Thoracic aorta (tissue), 2 donors: ENCODE measurements at regions not wholly inside any gene's neighbourhood (a gene's known extent, or its start where the extent isn't known, plus 50 kb on each side); places are given as distances from the start of the nearest gene placed in this dataset.

Source experiments
- ATAC-seq: fragments of 150-250 bp; one replicate; pipeline ENCODE4 v1.8.0; 2017; ENCODE audit warnings: low read depth; ENCODE audit not compliant: insufficient number of reproducible peaks, low FRiP score
- DNase-seq: peaks from one replicate; pipeline ENCODE4 v3.0.0-alpha.2; 2020; ENCODE audit warnings: low spot score
- H3K27ac ChIP-seq, 2 donors: fragments of 200-600 bp; sonication (generic); 1 replicate in 1 of 2; 2 replicates in 1 of 2; pipeline ENCODE4 v1.5.1; 2016; ENCODE audit warnings: mild to moderate bottlenecking in 2 of 2, moderate library complexity in 2 of 2
- H3K27me3 ChIP-seq: fragments of 200-600 bp; sonication (generic); replicated peaks from 2 replicates; pipeline ENCODE4 v1.6.0; 2016; ENCODE audit warnings: mild to moderate bottlenecking; ENCODE audit not compliant: insufficient read depth
- H3K36me3 ChIP-seq: fragments of 200-600 bp; sonication (generic); one replicate; pipeline ENCODE4 v1.5.1; 2016
- H3K4me1 ChIP-seq, 2 donors: fragments of 200-600 bp; sonication (generic); 1 replicate in 1 of 2; 2 replicates in 1 of 2; pipeline versions ENCODE4 v1.5.1 to v1.6.0; 2016; ENCODE audit warnings: low read depth in 2 of 2, mild to moderate bottlenecking in 1 of 2; ENCODE audit not compliant: control insufficient read depth in 1 of 2
- H3K4me3 ChIP-seq: fragments of 200-600 bp; sonication (generic); 2 replicates; pipeline ENCODE4 v1.5.1; 2016; ENCODE audit warnings: mild to moderate bottlenecking
- H3K9me3 ChIP-seq: fragments of 200-600 bp; sonication (generic); 2 replicates; pipeline ENCODE4 v1.5.1; 2016
- CTCF ChIP-seq: fragments of 200-600 bp; sonication (generic); IDR thresholded peaks from one replicate; pipeline ENCODE4 v1.5.1; 2019; ENCODE audit warnings: antibody characterized with exemption

- ATAC-seq (no peak), DNase-seq (no peak)
- no peaks in the 10 kb centered on the region for H3K36me3 ChIP-seq
- no peak overlapping the region for H3K27ac ChIP-seq
- H3K27me3 ChIP-seq: no peaks in the 10 kb centered on the region
- H3K4me3 ChIP-seq: no peak overlapping the region
- no peaks in the 10 kb centered on the region for H3K4me1 ChIP-seq
- no peaks in the 10 kb centered on the region for H3K9me3 ChIP-seq
- no peak for TF ChIP-seq CTCF
Measured at GRCh38 chr3:87626546-87626945, 350.2 kb upstream of the POU1F1 start.

- Histone ChIP-seq H3K27me3 (no peaks in the 10 kb centered on the region), H3K4me1 (no peaks in the 10 kb centered on the region), H3K9me3 (no peaks in the 10 kb centered on the region), H3K27ac (no peak overlapping the region), H3K4me3 (no peak overlapping the region), H3K36me3 (no peaks in the 10 kb centered on the region)
- TF ChIP-seq CTCF: no peak
- no peak for ATAC-seq
- DNase-seq: no peak
Measured at GRCh38 chr3:87625876-87626275, 349.5 kb upstream of the POU1F1 start.

- Histone ChIP-seq H3K4me1 (no peaks in the 10 kb centered on the region), H3K27me3 (no peaks in the 10 kb centered on the region), H3K27ac (no peak overlapping the region), H3K4me3 (no peak overlapping the region), H3K36me3 (no peaks in the 10 kb centered on the region), H3K9me3 (no peaks in the 10 kb centered on the region)
- no peak for ATAC-seq
- no peak for DNase-seq
- no peak for TF ChIP-seq CTCF
Measured at GRCh38 chr3:87624860-87625259, 348.5 kb upstream of the POU1F1 start.

- no peak overlapping the region for H3K27ac ChIP-seq
- DNase-seq (no peak), ATAC-seq (no peak)
- no peaks in the 10 kb centered on the region for H3K27me3 ChIP-seq
- no peaks in the 10 kb centered on the region for H3K9me3 ChIP-seq
- no peak for TF ChIP-seq CTCF
- H3K4me1 ChIP-seq: no peaks in the 10 kb centered on the region
- no peaks in the 10 kb centered on the region for H3K36me3 ChIP-seq
- no peak overlapping the region for H3K4me3 ChIP-seq
Measured at GRCh38 chr3:87621667-87622066, 345.3 kb upstream of the POU1F1 start.

GRCh38 chr3:87615506-87615905, 339.1 kb upstream of the POU1F1 start:
- no peaks in the 10 kb centered on the region for H3K4me1 ChIP-seq
- TF ChIP-seq CTCF: no peak
- ATAC-seq (no peak), DNase-seq (no peak)
- H3K27me3 ChIP-seq: no peaks in the 10 kb centered on the region
- no peaks in the 10 kb centered on the region for H3K36me3 ChIP-seq
- no peak overlapping the region for H3K27ac ChIP-seq
- no peak overlapping the region for H3K4me3 ChIP-seq
- H3K9me3 ChIP-seq: peaks cover 12% of the 10 kb centered on the region
